Naive B cell (primary cell): ENCODE measurements at regions not wholly inside any gene's neighbourhood (a gene's known extent, or its start where the extent isn't known, plus 50 kb on each side); places are given as distances from the start of the nearest gene placed in this dataset.

Experiments
- ATAC-seq, 2 donors: fragments of 150-1000 bp; cut with Tn5 transposase; 2 replicates each; pipeline ENCODE4 v1.10.0; 2021; ENCODE audit warnings: low read depth in 2 of 2, mild to moderate bottlenecking in 2 of 2, moderate library complexity in 2 of 2
- DNase-seq: peaks from one replicate; pipeline ENCODE4 v3.0.0; 2022
- H3K27ac Mint-ChIP-seq, 6 donors: one replicate each; pipeline ENCODE4 v1.8.0; 2020 to 2022; ENCODE audit warnings: mild to moderate bottlenecking in 6 of 6, mixed read lengths in 6 of 6, moderate library complexity in 5 of 6, inconsistent platforms in 2 of 6
- H3K27me3 Mint-ChIP-seq, 3 donors: one replicate each; pipeline ENCODE4 v1.8.0; 2021 to 2022; ENCODE audit warnings: mixed read lengths in 3 of 3, mild to moderate bottlenecking in 1 of 3
- H3K36me3 Mint-ChIP-seq, 2 donors: one replicate each; pipeline ENCODE4 v1.8.0; 2020 to 2022; ENCODE audit warnings: mixed read lengths in 2 of 2, inconsistent platforms in 1 of 2, mild to moderate bottlenecking in 1 of 2
- H3K4me1 Mint-ChIP-seq, 3 donors: one replicate each; pipeline ENCODE4 v1.8.0; 2020 to 2022; ENCODE audit warnings: mixed read lengths in 3 of 3, inconsistent platforms in 1 of 3, mild to moderate bottlenecking in 1 of 3, moderate library complexity in 1 of 3
- H3K4me3 Mint-ChIP-seq, 8 donors: one replicate each; pipeline ENCODE4 v1.8.0; 2020 to 2022; ENCODE audit warnings: mild to moderate bottlenecking in 8 of 8, mixed read lengths in 8 of 8, moderate library complexity in 8 of 8, inconsistent platforms in 2 of 8
- H3K9me3 Mint-ChIP-seq, 7 donors: one replicate each; pipeline ENCODE4 v1.8.0; 2020 to 2022; ENCODE audit warnings: mixed read lengths in 7 of 7, mild to moderate bottlenecking in 5 of 7, inconsistent platforms in 2 of 7, moderate library complexity in 1 of 7

GRCh38 chr15:94008104-94009074 lies 223.0 kb upstream of the MCTP2 start:
- no peak overlapping the region for H3K27ac Mint-ChIP-seq
- H3K4me1 Mint-ChIP-seq, result no peaks in the 10 kb centered on the region
- H3K36me3 Mint-ChIP-seq, result no peaks in the 10 kb centered on the region
- ATAC-seq (no peak), DNase-seq (no peak)
- H3K9me3 Mint-ChIP-seq, result peaks cover 0 to 6% (median 0%) of the 10 kb centered on the region in 7 donors
- H3K4me3 Mint-ChIP-seq, result no peak overlapping the region
- H3K27me3 Mint-ChIP-seq, result peaks cover 0 to 6% (median 4%) of the 10 kb centered on the region in 3 donors

GRCh38 chr15:94004697-94005096 lies 226.7 kb upstream of the MCTP2 start:
- no peaks in the 10 kb centered on the region for H3K4me1 Mint-ChIP-seq
- ATAC-seq (no peak), DNase-seq (no peak)
- H3K9me3 Mint-ChIP-seq, result peaks cover 0 to 6% (median 0%) of the 10 kb centered on the region in 7 donors
- no peaks in the 10 kb centered on the region for H3K36me3 Mint-ChIP-seq
- no peak overlapping the region for H3K4me3 Mint-ChIP-seq
- no peak overlapping the region for H3K27ac Mint-ChIP-seq
- H3K27me3 Mint-ChIP-seq, result peaks cover 0 to 6% (median 4%) of the 10 kb centered on the region in 3 donors

- Mint-ChIP-seq H3K4me1 (no peaks in the 10 kb centered on the region), H3K27ac (no peak overlapping the region), H3K27me3 (peaks cover 0 to 11% (median 6%) of the 10 kb centered on the region in 3 donors), H3K36me3 (no peaks in the 10 kb centered on the region), H3K4me3 (no peak overlapping the region), H3K9me3 (peaks cover 0 to 6% (median 0%) of the 10 kb centered on the region in 7 donors)
- ATAC-seq (no peak), DNase-seq (no peak)
Observed at GRCh38 chr15:94002041-94002440, 229.3 kb upstream of the MCTP2 start.

GRCh38 chr15:94001255-94001801 lies 230.0 kb upstream of the MCTP2 start:
- H3K9me3 Mint-ChIP-seq, result peaks cover 0 to 6% (median 0%) of the 10 kb centered on the region in 7 donors
- ATAC-seq, result no peak
- H3K36me3 Mint-ChIP-seq, result no peaks in the 10 kb centered on the region
- no peak for DNase-seq
- H3K4me1 Mint-ChIP-seq, result no peaks in the 10 kb centered on the region
- H3K27ac Mint-ChIP-seq, result no peak overlapping the region
- H3K4me3 Mint-ChIP-seq, result peak overlapping the region in 1 of 8 donors; percentile 30
- peaks cover 0 to 11% (median 6%) of the 10 kb centered on the region in 3 donors for H3K27me3 Mint-ChIP-seq

- no peaks in the 10 kb centered on the region for H3K4me1 Mint-ChIP-seq
- H3K4me3 Mint-ChIP-seq, result peak overlapping the region in 1 of 8 donors; percentile 47
- H3K27me3 Mint-ChIP-seq, result peaks cover 0 to 11% (median 6%) of the 10 kb centered on the region in 3 donors
- H3K9me3 Mint-ChIP-seq, result peaks cover 0 to under 1% (median 0%) of the 10 kb centered on the region in 7 donors
- no peaks in the 10 kb centered on the region for H3K36me3 Mint-ChIP-seq
- H3K27ac Mint-ChIP-seq, result no peak overlapping the region
- ATAC-seq (no peak), DNase-seq (no peak)
Observed at GRCh38 chr15:94000606-94001005, 230.8 kb upstream of the MCTP2 start.

GRCh38 chr15:93997071-93997658 lies 234.2 kb upstream of the MCTP2 start:
- H3K9me3 Mint-ChIP-seq, result peaks cover 0 to 4% (median 0%) of the 10 kb centered on the region in 7 donors
- no peaks in the 10 kb centered on the region for H3K4me1 Mint-ChIP-seq
- ATAC-seq (no peak), DNase-seq (no peak)
- H3K4me3 Mint-ChIP-seq, result no peak overlapping the region
- H3K36me3 Mint-ChIP-seq, result no peaks in the 10 kb centered on the region
- peaks cover 0 to 11% (median 6%) of the 10 kb centered on the region in 3 donors for H3K27me3 Mint-ChIP-seq
- no peak overlapping the region for H3K27ac Mint-ChIP-seq

- Mint-ChIP-seq H3K9me3 (peaks cover 0 to 6% (median 2%) of the 10 kb centered on the region in 7 donors), H3K4me1 (peaks cover 0 to 4% (median 0%) of the 10 kb centered on the region in 3 donors), H3K27ac (no peak overlapping the region), H3K4me3 (no peak overlapping the region), H3K36me3 (no peaks in the 10 kb centered on the region), H3K27me3 (peaks cover 7 to 15% (median 11%) of the 10 kb centered on the region in 3 donors)
- DNase-seq, result no peak
- no peak for ATAC-seq
Observed at GRCh38 chr15:93989440-93989998, 241.8 kb upstream of the MCTP2 start.

GRCh38 chr15:93987068-93987467 lies 244.3 kb upstream of the MCTP2 start:
- DNase-seq (no peak), ATAC-seq (no peak)
- H3K9me3 Mint-ChIP-seq, result peaks cover 0 to 3% (median 0%) of the 10 kb centered on the region in 7 donors
- H3K27ac Mint-ChIP-seq, result no peak overlapping the region
- H3K4me3 Mint-ChIP-seq, result no peak overlapping the region
- peaks cover 0 to 4% (median 0%) of the 10 kb centered on the region in 3 donors for H3K4me1 Mint-ChIP-seq
- no peaks in the 10 kb centered on the region for H3K36me3 Mint-ChIP-seq
- H3K27me3 Mint-ChIP-seq, result peaks cover 7 to 21% (median 20%) of the 10 kb centered on the region in 3 donors

- H3K27ac Mint-ChIP-seq, result no peak overlapping the region
- peaks cover 7 to 21% (median 20%) of the 10 kb centered on the region in 3 donors for H3K27me3 Mint-ChIP-seq
- peaks cover 0 to 4% (median 0%) of the 10 kb centered on the region in 3 donors for H3K4me1 Mint-ChIP-seq
- H3K36me3 Mint-ChIP-seq, result no peaks in the 10 kb centered on the region
- no peak for DNase-seq
- H3K9me3 Mint-ChIP-seq, result peaks cover 0 to 3% (median 0%) of the 10 kb centered on the region in 7 donors
- no peak overlapping the region for H3K4me3 Mint-ChIP-seq
- ATAC-seq, result no peak
Observed at GRCh38 chr15:93986400-93986984, 244.9 kb upstream of the MCTP2 start.

- H3K27ac Mint-ChIP-seq, result no peak overlapping the region
- ATAC-seq (no peak), DNase-seq (no peak)
- H3K9me3 Mint-ChIP-seq, result peaks cover 0 to 3% (median 0%) of the 10 kb centered on the region in 7 donors
- H3K4me3 Mint-ChIP-seq, result no peak overlapping the region
- H3K4me1 Mint-ChIP-seq, result peaks cover 0 to 4% (median 0%) of the 10 kb centered on the region in 3 donors
- no peaks in the 10 kb centered on the region for H3K36me3 Mint-ChIP-seq
- peaks cover 10 to 21% (median 20%) of the 10 kb centered on the region in 3 donors for H3K27me3 Mint-ChIP-seq
Observed at GRCh38 chr15:93985925-93986324, 245.4 kb upstream of the MCTP2 start.

- Mint-ChIP-seq H3K36me3 (no peaks in the 10 kb centered on the region), H3K4me3 (no peak overlapping the region), H3K27ac (no peak overlapping the region), H3K27me3 (peaks cover 13 to 21% (median 20%) of the 10 kb centered on the region in 3 donors), H3K9me3 (peaks cover 0 to 3% (median 0%) of the 10 kb centered on the region in 7 donors), H3K4me1 (peaks cover 0 to 4% (median 0%) of the 10 kb centered on the region in 3 donors)
- ATAC-seq (no peak), DNase-seq (no peak)
Observed at GRCh38 chr15:93985176-93985575, 246.2 kb upstream of the MCTP2 start.

- DNase-seq (no peak), ATAC-seq (no peak)
- Mint-ChIP-seq H3K4me3 (no peak overlapping the region), H3K36me3 (no peaks in the 10 kb centered on the region), H3K27me3 (peaks cover 13 to 21% (median 20%) of the 10 kb centered on the region in 3 donors), H3K9me3 (peaks cover 0 to 3% (median 0%) of the 10 kb centered on the region in 7 donors), H3K4me1 (peaks cover 0 to 4% (median 0%) of the 10 kb centered on the region in 3 donors), H3K27ac (no peak overlapping the region)
Observed at GRCh38 chr15:93983526-93983925, 247.8 kb upstream of the MCTP2 start.
